GM23338 (cell line): ENCODE measurements at regions not wholly inside any gene's neighbourhood (a gene's known extent, or its start where the extent isn't known, plus 50 kb on each side); places are given as distances from the start of the nearest gene placed in this dataset.

Source experiments
- ATAC-seq: fragments of 200-7000 bp; cut with Tn5 transposase; 3 replicates; pipeline ENCODE4 v1.9.1; 2020
- DNase-seq: peaks from one replicate; pipeline ENCODE4 v3.0.0-alpha.2; 2015; ENCODE audit warnings: low spot score
- H2AFZ ChIP-seq: fragments of 200-600 bp; sonication (generic); 2 replicates; pipeline ENCODE4 v1.8.0; 2016; ENCODE audit warnings: antibody characterized with exemption, mild to moderate bottlenecking, moderate library complexity
- H3F3A ChIP-seq: fragments of 200-600 bp; sonication (generic); replicated peaks from 2 replicates; pipeline ENCODE4 v1.8.0; 2017; ENCODE audit warnings: antibody characterized with exemption, mixed run types, low read depth
- H3K27ac ChIP-seq: fragments of 200-600 bp; sonication (generic); 2 replicates; pipeline ENCODE4 v1.6.1; 2016; ENCODE audit warnings: low read depth
- H3K27me3 ChIP-seq: fragments of 200-600 bp; sonication (generic); 2 replicates; pipeline ENCODE4 v1.8.0; 2016; ENCODE audit warnings: mild to moderate bottlenecking, mixed run types, moderate library complexity; ENCODE audit not compliant: insufficient read depth
- H3K36me3 ChIP-seq: fragments of 200-600 bp; sonication (generic); 2 replicates; pipeline ENCODE4 v1.8.0; 2016; ENCODE audit warnings: mild to moderate bottlenecking; ENCODE audit not compliant: insufficient read depth
- H3K4me1 ChIP-seq: fragments of 200-600 bp; sonication (generic); 2 replicates; pipeline ENCODE4 v1.8.0; 2016; ENCODE audit warnings: mild to moderate bottlenecking, moderate library complexity; ENCODE audit not compliant: insufficient read depth
- H3K4me2 ChIP-seq: fragments of 200-600 bp; sonication (generic); 2 replicates; pipeline ENCODE4 v1.7.1; 2017; ENCODE audit warnings: mixed run types
- H3K4me3 ChIP-seq: fragments of 200-600 bp; sonication (generic); 2 replicates; pipeline ENCODE4 v1.6.1; 2016; ENCODE audit warnings: mixed run types
- H3K79me2 ChIP-seq: fragments of 200-600 bp; sonication (generic); replicated peaks from 2 replicates; pipeline ENCODE4 v1.8.0; 2017; ENCODE audit warnings: mild to moderate bottlenecking; ENCODE audit not compliant: insufficient read depth
- H3K9me2 ChIP-seq: fragments of 200-600 bp; sonication (generic); 2 replicates; pipeline ENCODE4 v1.8.0; 2017; ENCODE audit not compliant: insufficient read depth
- H4K20me1 ChIP-seq: fragments of 200-600 bp; sonication (generic); replicated peaks from 2 replicates; pipeline ENCODE4 v1.8.0; 2017; ENCODE audit warnings: mild to moderate bottlenecking; ENCODE audit not compliant: insufficient read depth
- H3K27ac Mint-ChIP-seq: 2 replicates; pipeline ENCODE4 v1.8.0; 2020; ENCODE audit warnings: inconsistent platforms, mild to moderate bottlenecking, moderate library complexity, mixed read lengths
- H3K27me3 Mint-ChIP-seq: 3 replicates; pipeline ENCODE4 v1.8.0; 2022; ENCODE audit warnings: low read depth, mild to moderate bottlenecking, moderate library complexity, mixed read lengths, inconsistent platforms; ENCODE audit not compliant: insufficient read depth, poor library complexity
- H3K36me3 Mint-ChIP-seq: 3 replicates; pipeline ENCODE4 v1.8.0; 2021; ENCODE audit warnings: low read depth, mild to moderate bottlenecking, inconsistent platforms, moderate library complexity, mixed read lengths
- H3K4me1 Mint-ChIP-seq: 3 replicates; pipeline ENCODE4 v1.8.0; 2020; ENCODE audit warnings: mild to moderate bottlenecking, inconsistent platforms, mixed read lengths
- H3K4me3 Mint-ChIP-seq: 3 replicates; pipeline ENCODE4 v1.8.0; 2021; ENCODE audit warnings: moderate library complexity, mild to moderate bottlenecking, inconsistent platforms, mixed read lengths
- H3K9me3 Mint-ChIP-seq: 3 replicates; pipeline ENCODE4 v1.8.0; 2020; ENCODE audit warnings: moderate library complexity, mild to moderate bottlenecking, inconsistent platforms, mixed read lengths
- CREB1 ChIP-seq: fragments of 250-450 bp; sonication (Bioruptor Pico); IDR thresholded peaks from 2 replicates; pipeline ENCODE4 v1.5.0; 2020; ENCODE audit warnings: low read depth, mild to moderate bottlenecking, moderate library complexity
- CTCF ChIP-seq, 2 experiments: fragments of 200-600 bp in 1 of 2; sonication (generic) in 1 of 2; conservative IDR thresholded peaks; 2 replicates each; pipeline versions ENCODE4 v1.5.1 to v1.6.1; 2016 to 2017; ENCODE audit warnings: antibody characterized with exemption in 2 of 2, low read depth in 2 of 2, mild to moderate bottlenecking in 2 of 2, moderate library complexity in 1 of 2
- ETS1 ChIP-seq: IDR thresholded peaks from 2 replicates; pipeline ENCODE4 v1.6.1; 2016; ENCODE audit warnings: antibody characterized with exemption
- EZH2 ChIP-seq: fragments of 200-600 bp; sonication (generic); IDR thresholded peaks from one replicate; pipeline ENCODE4 v1.8.0; 2017; ENCODE audit warnings: antibody characterized with exemption, mild to moderate bottlenecking, low read depth; ENCODE audit not compliant: unreplicated experiment
- EZH2phosphoT487 ChIP-seq: fragments of 200-600 bp; sonication (generic); IDR thresholded peaks from one replicate; pipeline ENCODE4 v1.8.1; 2018; ENCODE audit warnings: antibody characterized with exemption; ENCODE audit not compliant: unreplicated experiment
- JUNB ChIP-seq: IDR thresholded peaks from one replicate; pipeline ENCODE4 v1.6.1; 2016; ENCODE audit warnings: antibody characterized with exemption; ENCODE audit not compliant: unreplicated experiment
- NANOG ChIP-seq: IDR thresholded peaks from 2 replicates; pipeline ENCODE4 v1.6.1; 2016; ENCODE audit warnings: antibody characterized with exemption, borderline replicate concordance
- POLR2AphosphoS5 ChIP-seq: IDR thresholded peaks from 2 replicates; pipeline ENCODE4 v1.6.1; 2016; ENCODE audit warnings: antibody characterized with exemption, low read depth
- STAT1 ChIP-seq: IDR thresholded peaks from one replicate; pipeline ENCODE4 v1.6.1; 2016; ENCODE audit warnings: antibody characterized with exemption; ENCODE audit not compliant: unreplicated experiment
- ZNF114 ChIP-seq: fragments of 250-450 bp; sonication (Bioruptor Pico); IDR thresholded peaks from 2 replicates; pipeline ENCODE4 v1.5.0; 2020; ENCODE audit warnings: mild to moderate bottlenecking, moderate library complexity
- ZNF462 ChIP-seq: fragments of 250-450 bp; sonication (Bioruptor Pico); IDR thresholded peaks from 2 replicates; pipeline ENCODE4 v1.5.0; 2020; ENCODE audit warnings: mild to moderate bottlenecking, moderate library complexity

- no peaks in the 10 kb centered on the region for H4K20me1 ChIP-seq
- no peaks in the 10 kb centered on the region for H3K36me3 Mint-ChIP-seq
- peaks cover 5% of the 10 kb centered on the region; the same call in 1 of the 2 replicates for H3K9me2 ChIP-seq
- no peaks in the 10 kb centered on the region for H3K4me1 ChIP-seq
- no peak for DNase-seq
- H3K4me3 Mint-ChIP-seq, result no peak overlapping the region
- ATAC-seq, result no peak
- H3F3A ChIP-seq, result no peaks in the 10 kb centered on the region
- H3K27me3 ChIP-seq, result no peaks in the 10 kb centered on the region
- H3K27ac ChIP-seq, result no peak overlapping the region
- no peaks in the 10 kb centered on the region for H3K36me3 ChIP-seq
- no peak overlapping the region for H3K27ac Mint-ChIP-seq
- no peaks in the 10 kb centered on the region for H3K27me3 Mint-ChIP-seq
- H3K4me3 ChIP-seq, result no peak overlapping the region
- H3K9me3 Mint-ChIP-seq, result no peaks in the 10 kb centered on the region
- no peaks in the 10 kb centered on the region for H3K4me1 Mint-ChIP-seq
- TF ChIP-seq ETS1 (no peak), STAT1 (no peak), CTCF (conservative IDR thresholded peaks at IDR 0.05; ENCODE audit: low read depth in 2 of 2) (no peak), EZH2 (no peak), JUNB (no peak), ZNF114 (no peak)
- no peak overlapping the region for H3K4me2 ChIP-seq
- H3K79me2 ChIP-seq, result no peaks in the 10 kb centered on the region
- H2AFZ ChIP-seq, result no peak overlapping the region
Measured at GRCh38 chr9:27653246-27653645, 80.0 kb upstream of the C9orf72 start.

- Histone ChIP-seq H3K27me3 (no peaks in the 10 kb centered on the region), H3K27ac (no peak overlapping the region), H3K4me1 (no peaks in the 10 kb centered on the region), H2AFZ (no peak overlapping the region), H3F3A (no peaks in the 10 kb centered on the region), H4K20me1 (no peaks in the 10 kb centered on the region), H3K4me3 (no peak overlapping the region), H3K4me2 (no peak overlapping the region), H3K9me2 (peaks cover 5% of the 10 kb centered on the region; the same call in 1 of the 2 replicates), H3K36me3 (no peaks in the 10 kb centered on the region), H3K79me2 (no peaks in the 10 kb centered on the region)
- no peaks in the 10 kb centered on the region for H3K9me3 Mint-ChIP-seq
- ATAC-seq (no peak), DNase-seq (no peak)
- H3K27me3 Mint-ChIP-seq, result no peaks in the 10 kb centered on the region
- no peak overlapping the region for H3K4me3 Mint-ChIP-seq
- no peaks in the 10 kb centered on the region for H3K36me3 Mint-ChIP-seq
- H3K27ac Mint-ChIP-seq, result no peak overlapping the region
- no peaks in the 10 kb centered on the region for H3K4me1 Mint-ChIP-seq
- no peak for TF ChIP-seq JUNB
- no peak for TF ChIP-seq ETS1
- no peak for TF ChIP-seq EZH2phosphoT487
- TF ChIP-seq CREB1 (CRISPR knock-in tag), result no peak
- TF ChIP-seq NANOG, result no peak
- no peak for TF ChIP-seq POLR2AphosphoS5
- TF ChIP-seq ZNF462 (CRISPR knock-in tag), result no peak
Measured at GRCh38 chr9:27653957-27654356, 80.7 kb upstream of the C9orf72 start.
